Activated naive CD8-positive, alpha-beta T cell treated with anti-CD3 and anti-CD28 coated beads, Interleukin-2, amount 10 ng/mL, durations not matched to agents 7 days and 5 days (primary cell): ENCODE measurements at regions not wholly inside any gene's neighbourhood (a gene's known extent, or its start where the extent isn't known, plus 50 kb on each side); places are given as distances from the start of the nearest gene placed in this dataset.

Experiments used
- ATAC-seq: fragments of 150-1000 bp; cut with Tn5 transposase; one replicate; pipeline ENCODE4 v1.10.0; 2021; ENCODE audit warnings: low read depth, moderate library complexity
- POLR2A ChIA-PET: fragments of 350-600 bp; sonication (Branson Sonifier 250); formaldehyde crosslinking; loops from one replicate; lab custom pipeline; 2021; ENCODE audit warnings: antibody characterized with exemption; lab: Charles Lee
- DNase-seq: peaks from one replicate; pipeline ENCODE4 v3.0.0; 2021
- H3K27ac Mint-ChIP-seq: one replicate; pipeline ENCODE4 v1.8.0; 2022; ENCODE audit warnings: mild to moderate bottlenecking, mixed read lengths
- H3K27me3 Mint-ChIP-seq: one replicate; pipeline ENCODE4 v1.8.0; 2022; ENCODE audit warnings: mild to moderate bottlenecking, moderate library complexity, mixed read lengths
- H3K36me3 Mint-ChIP-seq: one replicate; pipeline ENCODE4 v1.8.0; 2021; ENCODE audit warnings: mild to moderate bottlenecking, mixed read lengths
- H3K4me1 Mint-ChIP-seq: one replicate; pipeline ENCODE4 v1.8.0; 2021; ENCODE audit warnings: mixed read lengths
- H3K4me3 Mint-ChIP-seq: one replicate; pipeline ENCODE4 v1.8.0; 2022; ENCODE audit warnings: mild to moderate bottlenecking, moderate library complexity, mixed read lengths
- H3K9me3 Mint-ChIP-seq: one replicate; pipeline ENCODE4 v1.8.0; 2021; ENCODE audit warnings: mixed read lengths

DNA sequence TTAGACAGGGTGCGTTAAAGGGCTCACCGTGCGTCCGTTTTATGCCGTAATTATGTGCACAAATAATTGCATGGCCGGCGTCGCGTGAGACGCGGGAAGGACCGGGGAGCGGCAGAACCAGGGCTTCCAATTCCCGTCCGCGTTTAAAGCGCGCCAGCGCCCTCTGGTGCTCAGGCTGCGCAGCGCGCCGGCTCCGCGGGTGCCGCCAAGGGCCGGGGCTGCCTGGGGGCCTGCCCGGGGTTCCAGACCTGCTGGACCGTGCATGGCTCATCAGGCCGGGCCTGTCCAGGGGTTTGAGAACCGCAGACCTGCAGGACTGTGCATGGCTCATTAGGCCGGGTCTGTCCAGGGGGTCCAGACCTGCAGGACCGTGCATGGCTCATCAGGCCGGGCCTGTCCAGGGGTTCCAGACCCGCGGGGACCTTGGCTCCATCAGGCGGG is 369.0 kb downstream of the THBS2 start:
- peak; percentile 95 for ATAC-seq
- Mint-ChIP-seq H3K27me3 (peaks cover 8% of the 10 kb centered on the region), H3K9me3 (no peaks in the 10 kb centered on the region), H3K4me1 (peaks cover 6% of the 10 kb centered on the region), H3K36me3 (no peaks in the 10 kb centered on the region), H3K4me3 (peak overlapping the region; percentile 84), H3K27ac (peak overlapping the region; percentile 81)
- POLR2A ChIA-PET, result no interaction called here
- DNase-seq, result peak; percentile 91

DNA sequence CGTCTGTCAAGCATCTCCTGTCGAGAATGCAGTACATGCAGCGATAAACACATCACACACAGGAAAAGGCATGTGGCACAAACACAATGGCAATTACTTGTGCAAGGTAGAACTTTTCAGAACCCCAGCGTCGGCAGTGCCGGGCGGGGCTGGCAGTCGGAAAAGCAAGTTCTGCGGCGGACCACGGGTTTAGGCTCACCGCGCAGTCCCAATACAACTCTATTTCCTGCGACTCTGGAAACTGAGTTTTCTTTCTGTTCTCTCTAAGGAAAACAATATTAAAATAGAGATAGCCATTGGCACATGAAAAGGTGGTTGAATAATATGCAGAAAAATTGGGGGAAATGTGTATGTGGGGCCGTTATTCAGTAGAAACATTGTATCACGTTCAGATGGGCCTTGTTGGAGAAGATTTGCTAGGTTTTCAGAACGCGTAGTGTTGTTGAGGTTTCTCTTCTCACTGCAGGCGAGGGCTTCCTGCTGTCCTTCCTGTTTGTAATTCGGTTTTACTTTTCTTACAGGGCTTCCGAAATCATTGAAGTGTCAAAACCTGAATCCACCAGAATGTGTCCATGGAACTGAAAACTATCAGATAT is 369.5 kb downstream of the THBS2 start:
- H3K4me3 Mint-ChIP-seq, result peak overlapping the region; percentile 84
- peak overlapping the region; percentile 81 for H3K27ac Mint-ChIP-seq
- ATAC-seq (peak; percentile 77), DNase-seq (no peak)
- peaks cover 8% of the 10 kb centered on the region for H3K27me3 Mint-ChIP-seq
- H3K36me3 Mint-ChIP-seq, result no peaks in the 10 kb centered on the region
- POLR2A ChIA-PET, result no interaction called here
- H3K9me3 Mint-ChIP-seq, result no peaks in the 10 kb centered on the region
- H3K4me1 Mint-ChIP-seq, result peaks cover 6% of the 10 kb centered on the region

DNA sequence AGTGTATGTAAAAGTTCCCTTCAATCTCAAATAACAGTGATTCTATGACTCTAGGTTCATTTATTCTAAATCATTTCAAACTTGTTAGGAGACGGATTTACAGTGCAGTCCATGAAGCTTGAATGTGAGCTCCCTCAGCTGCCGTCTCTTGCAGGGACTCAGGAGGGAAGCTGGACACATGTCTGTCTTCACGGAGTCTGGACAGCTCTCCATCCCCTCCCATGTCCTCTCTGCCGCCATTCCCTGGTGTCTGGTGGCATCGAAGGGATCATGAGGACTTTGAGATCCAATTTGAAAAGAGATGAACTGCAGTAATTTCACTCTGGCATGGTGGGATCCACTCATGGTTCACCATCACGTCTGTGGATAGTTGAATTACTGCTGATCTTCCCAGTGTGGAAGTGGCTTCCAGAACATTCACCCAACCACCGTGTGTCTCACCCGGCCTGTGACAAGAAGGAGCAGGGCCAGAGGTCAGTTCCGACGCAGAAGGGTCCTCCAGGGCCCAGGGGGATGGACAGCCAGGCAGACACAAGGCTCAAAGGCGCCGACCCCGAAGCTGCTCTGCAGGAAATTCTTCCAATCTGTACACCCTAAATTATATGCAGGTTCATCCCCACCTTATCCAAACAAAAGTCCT is 370.1 kb downstream of the THBS2 start:
- Mint-ChIP-seq H3K9me3 (no peaks in the 10 kb centered on the region), H3K27ac (peak overlapping the region; percentile 81), H3K4me3 (no peak overlapping the region), H3K36me3 (no peaks in the 10 kb centered on the region), H3K4me1 (peaks cover 6% of the 10 kb centered on the region), H3K27me3 (peaks cover 8% of the 10 kb centered on the region)
- ATAC-seq (no peak), DNase-seq (no peak)
- POLR2A ChIA-PET, result no interaction called here

DNA sequence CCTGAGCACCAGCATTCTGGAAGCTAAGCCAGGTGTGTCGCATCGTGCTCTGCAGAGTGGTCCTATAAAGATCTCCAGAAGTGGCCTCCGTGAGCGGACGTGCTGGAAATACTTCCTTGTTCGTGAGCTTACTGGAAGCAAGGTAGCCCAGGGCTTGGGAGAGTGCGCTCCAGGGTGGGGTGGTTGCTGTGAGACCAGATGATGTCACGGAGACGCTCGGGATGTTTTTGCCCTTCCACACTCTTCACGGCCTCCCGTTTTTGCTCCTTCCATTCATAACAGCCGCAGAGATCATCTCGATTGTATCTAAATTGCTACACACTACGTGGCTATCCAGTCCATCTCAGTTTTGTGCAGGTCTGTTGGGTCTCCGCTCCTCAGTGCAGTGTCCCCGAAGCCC is 373.4 kb downstream of the THBS2 start:
- Mint-ChIP-seq H3K9me3 (no peaks in the 10 kb centered on the region), H3K4me1 (peaks cover 6% of the 10 kb centered on the region), H3K4me3 (no peak overlapping the region), H3K27me3 (peaks cover 11% of the 10 kb centered on the region), H3K27ac (no peak overlapping the region), H3K36me3 (no peaks in the 10 kb centered on the region)
- ATAC-seq (no peak), DNase-seq (no peak)
- POLR2A ChIA-PET, result no interaction called here

DNA sequence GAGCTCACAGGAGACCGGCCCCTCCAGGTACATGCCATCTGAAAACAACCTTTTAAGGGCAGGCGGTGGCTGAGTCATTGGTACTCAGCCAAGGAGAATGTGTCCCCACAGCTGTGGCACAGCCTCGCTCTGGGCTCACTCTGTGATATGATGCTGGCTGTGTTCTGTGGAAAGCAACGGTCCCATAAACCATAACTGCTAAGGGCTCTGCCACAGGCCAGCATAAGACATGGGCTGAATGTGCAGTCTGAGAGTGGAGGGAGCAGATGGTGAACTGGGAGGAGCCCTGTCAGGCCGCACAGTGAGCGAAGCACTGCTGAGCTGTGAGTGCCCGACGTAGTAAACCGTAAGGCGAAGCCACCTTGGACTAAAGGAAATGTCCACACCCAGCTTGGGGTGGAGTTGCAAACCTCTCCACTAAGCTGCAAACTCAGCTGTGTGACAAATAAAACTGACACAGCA is 375.8 kb downstream of the THBS2 start:
- DNase-seq (no peak), ATAC-seq (no peak)
- H3K27me3 Mint-ChIP-seq, result peaks cover 11% of the 10 kb centered on the region
- no peak overlapping the region for H3K4me3 Mint-ChIP-seq
- H3K9me3 Mint-ChIP-seq, result no peaks in the 10 kb centered on the region
- POLR2A ChIA-PET, result no interaction called here
- H3K4me1 Mint-ChIP-seq, result no peaks in the 10 kb centered on the region
- no peaks in the 10 kb centered on the region for H3K36me3 Mint-ChIP-seq
- no peak overlapping the region for H3K27ac Mint-ChIP-seq

DNA sequence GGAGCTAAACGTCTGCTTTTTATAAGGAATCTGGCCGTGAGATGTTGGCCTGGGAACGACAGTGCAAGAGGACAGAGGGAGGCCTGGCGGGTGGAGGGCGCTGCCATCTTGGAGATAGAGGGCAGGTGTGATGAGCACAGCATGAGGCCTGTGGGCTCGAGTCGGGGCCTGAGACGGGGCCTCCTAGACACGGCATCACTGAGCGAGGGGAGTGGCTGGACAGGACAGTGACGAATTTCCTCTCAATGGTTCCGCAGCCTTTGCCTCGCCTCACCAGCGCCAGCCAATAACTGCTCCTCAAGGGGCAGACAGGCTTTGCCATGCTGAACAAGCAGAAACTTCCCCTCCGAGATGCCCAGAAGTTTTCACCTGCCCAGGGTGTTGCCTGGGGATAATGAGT is 376.7 kb downstream of the THBS2 start:
- no peaks in the 10 kb centered on the region for H3K36me3 Mint-ChIP-seq

DNA sequence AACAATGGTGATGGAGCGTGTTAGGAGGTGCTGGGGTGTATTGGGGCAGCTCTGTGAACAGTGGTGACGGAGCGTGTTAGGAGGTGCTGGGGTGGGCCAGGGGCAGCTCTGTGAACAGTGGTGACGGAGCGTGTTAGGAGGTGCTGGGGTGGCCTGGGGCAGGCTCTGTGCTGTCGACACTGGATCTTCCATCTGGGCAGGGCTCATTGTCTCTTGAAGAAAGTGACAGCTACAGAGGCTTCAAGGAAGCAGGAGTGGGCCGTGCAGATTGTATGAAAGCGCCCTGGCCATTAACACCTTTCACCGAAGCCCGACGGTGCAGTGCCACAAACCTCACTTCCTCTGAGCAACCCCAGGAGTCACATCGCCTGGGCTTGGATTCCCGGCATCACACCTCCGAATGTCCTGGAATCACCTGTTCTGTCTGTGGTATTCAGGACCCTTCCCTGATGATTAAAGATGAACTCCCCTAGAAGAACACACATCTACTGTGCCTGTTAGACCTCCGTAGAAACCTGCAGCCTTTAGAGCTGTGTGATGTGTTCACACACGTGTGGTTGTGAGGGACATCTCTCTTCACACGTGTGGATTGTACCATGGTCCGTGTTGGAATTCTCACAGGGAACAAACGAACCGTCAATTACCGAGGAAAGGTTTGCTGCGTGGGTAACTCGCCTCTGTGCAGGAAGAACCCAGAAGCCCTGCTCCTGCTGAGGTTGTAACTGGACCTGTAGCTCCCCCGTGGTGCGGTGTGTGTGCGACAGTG is 377.7 kb downstream of the THBS2 start:
- no peak overlapping the region for H3K4me3 Mint-ChIP-seq
- no peaks in the 10 kb centered on the region for H3K36me3 Mint-ChIP-seq
- no peaks in the 10 kb centered on the region for H3K4me1 Mint-ChIP-seq
- no peak overlapping the region for H3K27ac Mint-ChIP-seq
- H3K9me3 Mint-ChIP-seq, result no peaks in the 10 kb centered on the region
- peaks cover 8% of the 10 kb centered on the region for H3K27me3 Mint-ChIP-seq
- no peak for ATAC-seq
- POLR2A ChIA-PET, result no interaction called here
- DNase-seq, result no peak

More for the DNA sequence above, 376.7 kb downstream of the THBS2 start:
- Mint-ChIP-seq H3K27me3 (peaks cover 8% of the 10 kb centered on the region), H3K4me1 (no peaks in the 10 kb centered on the region), H3K4me3 (no peak overlapping the region), H3K27ac (no peak overlapping the region), H3K9me3 (no peaks in the 10 kb centered on the region)
- no peak for DNase-seq
- ATAC-seq, result no peak
- POLR2A ChIA-PET, result no interaction called here

DNA sequence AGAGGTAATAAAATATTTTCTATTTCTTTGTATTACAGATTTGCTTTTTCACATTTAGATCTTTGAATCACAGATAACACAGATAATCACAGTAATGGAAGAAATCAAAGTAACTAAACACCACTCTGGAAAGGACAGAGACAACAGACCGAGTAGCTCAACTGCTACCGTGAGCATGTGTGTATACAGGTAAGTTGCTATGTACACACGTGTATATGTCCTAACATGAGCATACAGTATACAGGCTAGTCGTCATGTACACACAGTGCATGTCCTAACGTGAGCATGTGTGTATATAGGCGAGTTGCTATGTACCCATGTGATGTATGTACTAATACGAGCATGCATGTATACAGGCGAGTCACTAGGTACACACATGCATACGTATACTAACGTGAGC is 379.0 kb downstream of the THBS2 start:
- DNase-seq (no peak), ATAC-seq (no peak)
- POLR2A ChIA-PET, result no interaction called here
- H3K36me3 Mint-ChIP-seq, result no peaks in the 10 kb centered on the region
- no peaks in the 10 kb centered on the region for H3K9me3 Mint-ChIP-seq
- H3K27ac Mint-ChIP-seq, result no peak overlapping the region
- H3K4me1 Mint-ChIP-seq, result no peaks in the 10 kb centered on the region
- peaks cover 3% of the 10 kb centered on the region for H3K27me3 Mint-ChIP-seq
- H3K4me3 Mint-ChIP-seq, result no peak overlapping the region

DNA sequence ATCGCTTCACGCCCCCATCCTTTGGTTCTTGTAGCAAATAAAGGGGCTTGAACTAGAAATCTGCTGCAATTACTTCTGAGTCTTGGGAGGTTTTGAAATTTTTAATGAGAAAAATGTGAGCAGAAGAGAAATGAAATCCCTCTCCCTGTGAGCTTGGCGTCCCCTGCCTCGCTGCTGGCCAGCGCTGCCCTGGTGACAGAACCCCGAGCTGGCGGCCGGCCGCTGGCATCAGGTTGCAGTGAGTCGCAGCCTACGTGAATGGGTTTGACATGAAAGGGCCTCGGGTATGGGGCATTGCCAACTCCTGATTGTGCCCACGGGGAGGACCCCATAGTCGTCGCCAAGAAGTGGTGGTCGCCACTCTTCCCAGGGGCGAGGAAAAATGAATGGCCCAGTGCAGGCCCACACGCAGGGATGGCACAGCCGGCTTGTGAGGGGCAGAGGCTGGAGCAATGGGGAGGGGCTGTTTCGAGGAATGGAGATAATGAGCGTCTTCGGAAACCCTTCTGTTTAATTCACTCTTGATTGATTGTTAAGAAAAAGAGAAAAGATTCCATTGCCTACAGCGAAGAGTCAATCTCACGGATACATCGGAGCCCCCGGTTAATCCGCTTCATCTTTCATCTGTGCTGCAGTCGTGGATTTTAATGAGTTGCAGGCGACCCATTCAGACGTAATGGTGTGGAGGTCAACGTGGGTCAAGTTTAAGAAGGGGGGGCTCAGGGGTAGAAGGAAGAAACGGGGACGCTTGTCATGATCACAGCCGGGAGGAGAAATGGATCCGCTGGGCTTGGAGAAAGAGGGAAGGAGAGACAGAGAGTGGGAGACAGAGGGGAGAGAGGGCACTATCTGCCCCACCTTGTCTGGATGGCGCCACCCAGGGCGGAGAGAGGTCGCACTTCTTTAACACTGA is 380.1 kb downstream of the THBS2 start:
- no peak overlapping the region for H3K27ac Mint-ChIP-seq
- ATAC-seq, result no peak
- no peaks in the 10 kb centered on the region for H3K9me3 Mint-ChIP-seq
- no peaks in the 10 kb centered on the region for H3K4me1 Mint-ChIP-seq
- POLR2A ChIA-PET, result no interaction called here
- no peaks in the 10 kb centered on the region for H3K36me3 Mint-ChIP-seq
- H3K27me3 Mint-ChIP-seq, result peaks cover 3% of the 10 kb centered on the region
- DNase-seq, result no peak
- H3K4me3 Mint-ChIP-seq, result no peak overlapping the region

DNA sequence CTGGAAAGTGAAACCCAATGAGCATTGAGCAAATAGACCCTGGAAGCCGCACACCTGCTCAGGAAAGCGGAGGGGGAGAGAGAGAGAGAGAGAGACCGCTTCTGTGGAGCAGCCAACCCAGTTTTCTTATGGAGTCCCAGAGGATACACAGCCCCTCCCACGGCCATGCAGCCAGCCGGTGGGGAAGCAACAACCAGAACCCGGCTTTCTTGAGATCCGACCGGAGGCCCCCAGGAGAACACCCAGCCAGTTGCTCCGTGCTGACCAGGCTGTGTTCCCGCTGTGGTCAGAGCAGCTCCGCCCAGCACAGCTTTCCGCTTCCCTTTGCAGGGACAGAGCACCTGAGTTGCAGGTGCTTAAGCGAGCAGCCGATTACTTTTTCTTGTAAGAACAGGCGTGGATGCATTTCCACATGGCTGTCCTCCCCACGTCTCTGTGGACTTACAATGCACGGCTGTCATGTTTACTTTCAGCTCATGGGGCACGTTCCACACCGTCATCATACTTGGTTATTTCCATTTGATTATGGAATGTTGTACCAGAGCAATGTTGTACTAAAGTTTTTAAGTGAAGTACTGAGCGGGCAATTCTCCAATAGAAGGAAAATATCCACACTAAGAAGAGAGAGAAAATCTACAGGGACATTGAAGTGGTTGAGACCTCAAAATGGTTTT is 381.9 kb downstream of the THBS2 start:
- H3K36me3 Mint-ChIP-seq, result no peaks in the 10 kb centered on the region
- H3K4me3 Mint-ChIP-seq, result no peak overlapping the region
- ATAC-seq (no peak), DNase-seq (no peak)
- no peak overlapping the region for H3K27ac Mint-ChIP-seq
- POLR2A ChIA-PET, result no interaction called here
- no peaks in the 10 kb centered on the region for H3K9me3 Mint-ChIP-seq
- peaks cover 2% of the 10 kb centered on the region for H3K27me3 Mint-ChIP-seq
- no peaks in the 10 kb centered on the region for H3K4me1 Mint-ChIP-seq

DNA sequence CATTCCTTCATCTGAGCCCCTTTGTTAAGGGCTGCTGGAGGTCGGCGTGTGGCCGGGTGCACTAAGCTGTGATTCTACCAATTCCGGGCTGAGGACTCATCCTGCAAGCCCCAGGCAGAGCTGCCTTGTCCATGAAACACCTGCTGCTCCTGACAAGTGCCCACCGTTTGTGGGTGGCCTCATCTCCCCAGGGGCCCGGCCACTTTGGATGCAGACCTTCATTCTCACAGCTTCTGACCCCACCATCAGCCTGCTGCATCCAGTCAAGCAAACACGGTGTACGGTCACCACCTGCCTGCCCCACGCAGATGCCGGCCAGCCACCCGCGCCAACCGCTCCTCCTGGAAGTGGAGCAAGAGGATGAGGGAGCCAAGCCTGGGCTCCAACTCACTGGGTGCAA is 382.7 kb downstream of the THBS2 start:
- POLR2A ChIA-PET, result no interaction called here
- H3K4me3 Mint-ChIP-seq, result no peak overlapping the region
- DNase-seq (no peak), ATAC-seq (no peak)
- H3K9me3 Mint-ChIP-seq, result no peaks in the 10 kb centered on the region
- H3K4me1 Mint-ChIP-seq, result no peaks in the 10 kb centered on the region
- H3K36me3 Mint-ChIP-seq, result no peaks in the 10 kb centered on the region
- H3K27me3 Mint-ChIP-seq, result no peaks in the 10 kb centered on the region
- H3K27ac Mint-ChIP-seq, result no peak overlapping the region

DNA sequence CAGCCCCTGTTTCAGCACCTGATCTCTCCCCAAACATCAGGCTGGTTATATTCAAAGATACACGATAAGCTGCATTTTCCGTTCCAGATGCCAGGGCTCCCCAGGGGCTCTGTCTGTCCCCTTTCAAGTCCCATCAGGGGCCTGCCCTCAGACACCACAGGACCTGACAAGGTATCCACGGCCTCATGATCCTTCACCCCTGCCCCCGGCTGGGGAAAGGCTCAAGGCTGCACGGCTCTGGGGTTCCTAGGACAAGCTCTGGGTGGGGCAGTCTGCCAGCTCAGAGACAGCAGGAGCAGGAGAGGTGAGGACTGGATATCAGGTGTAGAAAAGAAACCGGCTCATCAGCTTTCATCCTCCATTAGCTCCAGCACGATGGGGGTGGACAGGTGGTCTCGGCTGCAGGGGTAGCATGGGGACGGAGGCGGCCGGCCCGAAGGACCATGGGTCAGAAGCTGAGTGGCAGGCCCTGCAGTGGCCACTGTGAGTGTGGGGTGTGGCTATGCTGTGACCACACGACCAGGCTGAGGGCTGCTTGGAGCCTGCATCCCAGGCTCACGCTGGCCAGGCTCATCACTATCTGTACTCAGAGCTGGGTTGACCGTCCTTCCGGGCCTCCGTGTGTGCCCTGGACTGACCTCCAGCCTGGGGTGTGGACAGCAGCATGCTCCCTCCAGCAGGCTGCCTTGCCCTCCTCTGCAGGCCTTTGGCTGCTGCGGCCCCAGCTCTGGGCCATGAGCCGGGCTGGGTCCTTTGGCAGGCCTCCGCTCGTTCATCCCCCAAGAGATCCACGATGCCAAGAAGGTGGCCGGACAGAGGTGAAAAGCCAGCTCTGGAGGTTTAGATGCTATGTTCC is 386.2 kb downstream of the THBS2 start:
- H3K4me3 Mint-ChIP-seq, result no peak overlapping the region
- no peaks in the 10 kb centered on the region for H3K4me1 Mint-ChIP-seq
- H3K36me3 Mint-ChIP-seq, result no peaks in the 10 kb centered on the region
- H3K27me3 Mint-ChIP-seq, result no peaks in the 10 kb centered on the region
- no peak for ATAC-seq
- DNase-seq, result no peak
- no peak overlapping the region for H3K27ac Mint-ChIP-seq
- no peaks in the 10 kb centered on the region for H3K9me3 Mint-ChIP-seq
- POLR2A ChIA-PET, result no interaction called here
